HG03378 (cell line): ENCODE measurements at regions not wholly inside any gene's neighbourhood (a gene's known extent, or its start where the extent isn't known, plus 50 kb on each side); places are given as distances from the start of the nearest gene placed in this dataset.
"Not testable (repeated sequence)": the region's sequence is repeated elsewhere in the genome, so short reads cannot be mapped to it uniquely, and the experiment has no call there.

Experiments
- ATAC-seq: cut with Tn5 transposase; IDR thresholded peaks from one replicate; pipeline ENCODE4 v1.9.1; 2021; ENCODE audit warnings: mild to moderate bottlenecking, moderate library complexity; ENCODE audit not compliant: unreplicated experiment

DNA sequence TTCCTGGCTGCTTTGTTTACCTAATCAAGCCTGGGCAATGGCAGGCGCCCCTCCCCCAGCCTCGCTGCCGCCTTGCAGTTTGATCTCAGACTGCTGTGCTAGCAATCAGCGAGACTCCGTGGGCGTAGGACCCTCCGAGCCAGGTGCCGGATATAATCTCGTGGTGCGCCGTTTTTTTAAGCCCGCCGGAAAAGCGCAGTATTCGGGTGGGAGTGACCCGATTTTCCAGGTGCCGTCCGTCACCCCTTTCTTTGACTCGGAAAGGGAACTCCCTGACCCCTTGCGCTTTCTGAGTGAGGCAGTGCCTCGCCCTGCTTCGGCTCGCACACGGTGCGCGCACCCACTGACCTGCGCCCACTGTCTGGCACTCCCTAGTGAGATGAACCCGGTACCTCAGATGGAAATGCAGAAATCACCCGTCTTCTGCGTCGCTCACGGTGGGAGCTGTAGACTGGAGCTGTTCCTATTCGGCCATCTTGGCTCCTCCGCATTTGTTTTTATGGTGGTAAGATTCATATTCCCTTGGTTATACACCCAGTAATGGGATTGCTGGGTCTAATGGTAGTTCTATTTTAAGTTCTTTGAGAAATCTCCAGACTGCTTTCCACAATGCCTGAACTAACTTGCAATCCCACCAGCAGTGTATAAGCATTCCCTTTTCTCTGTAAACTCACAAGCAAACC is 652.1 kb upstream of the LRFN5 start:
- ATAC-seq, result not testable (repeated sequence)

DNA sequence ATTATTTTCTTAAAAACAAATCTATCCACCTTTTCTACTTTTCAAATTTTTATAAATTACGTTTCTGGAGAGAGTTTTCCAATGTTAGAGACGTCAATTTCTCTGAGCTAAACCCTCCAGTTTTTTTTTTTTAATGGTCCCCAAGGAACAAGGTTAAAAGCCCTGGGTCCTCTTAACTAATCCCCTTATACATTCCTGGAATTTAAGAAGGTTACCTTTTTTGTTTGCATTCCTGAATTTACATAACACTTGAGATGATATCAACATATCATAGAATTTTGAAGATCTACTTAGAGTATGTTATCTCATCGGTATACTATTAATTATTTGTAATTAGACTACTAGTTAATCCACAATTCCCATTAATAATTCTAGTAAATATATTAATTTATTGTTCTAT is 662.2 kb upstream of the LRFN5 start:
- ATAC-seq, result no peak

DNA sequence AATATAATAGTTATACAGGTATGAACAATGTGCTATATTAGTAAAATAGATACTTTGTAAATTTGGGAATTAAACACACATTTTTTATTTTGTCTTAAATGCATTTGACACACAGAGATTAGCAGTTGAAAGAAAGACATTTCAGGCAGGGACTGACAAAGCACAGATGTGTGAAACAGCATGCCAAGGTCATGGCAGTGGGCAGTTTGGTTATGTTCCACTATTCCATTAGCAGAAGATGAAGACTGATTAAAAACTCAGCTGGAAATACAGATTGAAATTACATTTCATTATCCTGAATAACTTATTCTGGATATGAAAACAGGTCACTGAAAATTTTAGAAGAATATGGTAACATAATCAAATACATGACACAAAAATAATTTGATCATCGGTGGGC is 669.8 kb upstream of the LRFN5 start:
- ATAC-seq, result no peak

DNA sequence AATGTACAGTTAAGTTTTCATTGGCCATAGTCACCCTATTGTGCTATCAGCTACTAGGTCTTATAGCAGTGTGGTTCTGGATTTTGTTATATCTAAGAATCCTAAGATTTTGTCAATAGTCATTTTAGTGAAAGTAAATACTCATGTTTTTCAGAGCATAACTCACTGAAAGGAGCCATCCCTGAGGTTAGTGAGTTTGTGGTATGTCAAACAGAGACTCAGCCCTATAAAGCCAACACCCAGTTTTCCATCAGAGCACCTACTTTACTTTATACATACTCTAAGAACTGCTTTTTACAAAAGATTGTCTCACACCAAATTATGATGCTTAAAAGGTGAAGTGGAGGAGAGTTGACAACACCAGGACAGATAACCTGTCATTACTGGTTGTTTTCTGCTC is 686.3 kb upstream of the LRFN5 start:
- ATAC-seq, result no peak

DNA sequence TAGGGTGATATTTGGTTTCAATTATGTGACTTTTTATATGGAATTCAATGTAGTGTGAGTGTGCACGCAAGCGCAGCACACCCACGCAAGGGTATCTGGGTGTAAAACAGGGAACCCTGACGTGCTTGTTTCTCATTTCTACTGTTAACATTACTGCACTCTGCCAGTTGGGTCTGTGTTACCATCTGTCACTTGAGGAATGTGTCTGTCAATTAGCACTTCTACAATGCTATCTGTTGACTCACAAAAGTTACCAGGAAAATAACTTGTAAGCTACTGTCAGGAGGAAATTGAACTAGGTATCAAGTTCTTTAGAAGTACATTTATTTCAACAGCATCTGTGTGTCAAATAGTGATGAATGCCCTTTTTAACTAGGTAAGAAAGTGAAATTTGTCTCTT is 695.5 kb upstream of the LRFN5 start:
- ATAC-seq, result no peak

DNA sequence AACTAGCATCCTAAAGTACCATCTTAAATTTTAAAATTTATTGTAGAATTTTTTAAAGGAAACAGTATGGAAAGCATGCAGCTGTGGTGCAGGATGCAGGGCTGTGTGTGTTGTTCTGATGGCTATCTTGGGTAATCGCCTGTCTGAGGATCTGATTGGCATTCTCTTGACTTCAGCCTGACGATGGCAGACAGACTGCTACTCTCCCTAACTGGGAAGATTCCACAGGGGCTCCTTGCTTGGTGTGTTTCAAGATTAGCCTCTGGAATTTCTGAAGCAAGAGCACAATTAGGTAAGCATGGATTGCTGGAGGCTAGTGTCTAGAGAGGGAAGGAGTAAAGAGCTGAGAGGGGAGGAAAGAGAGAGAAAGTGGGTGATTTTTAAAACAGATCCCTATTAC is 696.8 kb upstream of the LRFN5 start:
- no peak for ATAC-seq

DNA sequence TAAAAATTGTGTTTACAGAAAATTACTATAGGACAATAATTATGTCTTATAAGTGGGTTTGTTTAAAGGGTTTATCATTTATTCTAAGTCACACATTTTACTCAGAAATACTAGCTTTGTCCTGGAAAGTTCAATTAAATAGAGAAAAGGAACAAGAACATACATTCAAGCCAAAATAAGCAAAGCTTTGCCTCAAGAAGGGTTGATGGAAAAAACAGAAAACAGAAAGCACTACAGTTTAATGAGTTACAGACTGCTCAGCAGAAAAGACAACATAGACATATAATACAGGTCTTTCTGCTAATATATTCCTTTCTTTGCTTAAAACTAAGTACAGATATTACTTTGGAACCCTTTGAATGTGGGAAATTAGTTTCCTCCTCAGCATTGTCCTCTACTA is 703.0 kb upstream of the LRFN5 start:
- no peak for ATAC-seq

DNA sequence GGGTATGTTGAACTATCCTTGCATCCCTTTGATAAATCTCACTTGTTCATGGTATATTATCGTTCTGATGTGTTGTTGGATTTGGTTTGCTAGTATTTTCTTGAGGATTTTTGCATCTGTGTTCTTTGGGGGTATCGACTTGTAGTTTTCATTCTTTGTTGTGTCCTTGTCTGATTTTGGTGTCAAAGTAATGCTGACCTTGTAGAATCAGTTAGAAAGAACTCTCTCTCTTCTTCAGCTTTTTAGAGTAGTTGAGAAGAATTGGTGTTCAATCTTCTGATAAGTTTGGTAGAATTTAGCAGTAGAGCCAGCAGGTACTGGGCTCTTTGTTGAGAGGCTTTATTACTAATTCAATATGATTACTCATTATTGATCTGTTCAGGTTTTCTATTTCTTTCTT is 707.2 kb upstream of the LRFN5 start:
- no peak for ATAC-seq

DNA sequence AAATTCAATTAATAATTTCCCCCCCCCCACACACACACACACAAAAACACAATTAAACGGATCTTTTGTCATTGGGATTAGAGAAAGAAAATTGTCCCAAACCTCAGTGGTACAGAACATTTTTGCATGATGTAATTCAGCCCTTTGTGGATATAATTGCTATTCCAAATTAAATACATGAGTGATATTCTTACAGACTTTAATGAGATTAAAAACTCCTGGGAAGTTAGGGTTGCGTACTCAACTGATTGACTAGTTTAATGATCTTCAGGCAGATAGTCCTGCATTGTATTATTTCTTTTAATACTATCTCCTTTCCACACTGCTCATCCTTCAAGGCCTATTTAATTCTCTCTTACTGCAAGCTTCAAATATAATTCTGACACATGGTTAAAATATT is 711.8 kb upstream of the LRFN5 start:
- no peak for ATAC-seq

DNA sequence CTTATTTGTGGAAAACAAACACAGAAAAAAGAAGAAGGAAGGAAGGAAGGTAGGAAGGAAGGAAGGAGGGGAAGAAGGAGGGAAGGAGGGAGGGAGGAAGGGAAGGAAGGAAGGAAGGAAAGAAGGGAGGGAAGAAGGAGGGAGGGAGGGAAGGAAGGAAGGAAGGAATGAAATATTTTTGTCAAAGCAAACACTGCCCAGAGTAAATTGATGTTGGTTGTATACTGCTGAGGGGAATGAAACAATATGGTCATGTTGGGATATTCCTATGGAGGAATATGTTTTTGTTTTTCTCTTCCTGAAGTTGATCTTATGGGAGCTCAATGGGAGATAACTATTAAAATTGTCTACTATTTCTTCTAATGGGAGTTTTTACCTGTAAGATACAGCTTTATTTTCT is 717.5 kb upstream of the LRFN5 start:
- ATAC-seq, result no peak

DNA sequence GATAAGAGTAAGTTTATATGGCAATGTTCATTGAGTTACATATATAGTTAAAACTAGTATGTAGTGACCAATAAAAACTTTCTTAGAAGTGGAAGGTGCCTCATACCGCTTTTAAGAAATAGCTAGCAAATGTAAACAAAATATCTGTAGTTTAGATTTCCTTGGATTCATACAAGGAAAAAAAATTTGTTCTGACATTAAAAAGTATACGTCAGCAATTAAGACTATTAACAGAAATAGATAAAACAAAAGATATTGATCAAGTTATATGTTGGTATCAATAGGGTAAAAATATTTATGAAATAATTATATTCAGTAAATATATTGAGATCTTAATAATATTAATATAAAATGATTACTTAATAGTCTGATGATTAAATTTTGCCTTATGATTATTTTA is 718.8 kb upstream of the LRFN5 start:
- no peak for ATAC-seq

DNA sequence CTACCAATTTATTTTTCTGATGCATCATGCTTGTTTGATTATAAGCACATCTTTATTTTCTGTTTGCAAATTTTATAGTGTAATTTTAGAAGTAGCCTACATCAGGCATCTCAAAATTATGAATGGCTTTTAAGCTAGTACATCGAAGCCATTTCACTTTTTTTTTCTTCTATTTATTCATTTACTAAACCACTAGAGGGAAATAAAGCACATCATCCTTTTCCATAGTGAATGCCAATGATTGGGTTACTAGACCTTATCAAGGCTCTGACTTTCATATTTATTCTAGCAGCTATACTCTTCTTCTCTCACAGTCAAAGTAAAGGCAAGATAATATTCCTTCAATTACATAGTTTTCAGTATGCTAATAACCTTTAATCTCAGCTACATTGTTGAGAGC is 736.4 kb upstream of the LRFN5 start:
- ATAC-seq, result no peak

DNA sequence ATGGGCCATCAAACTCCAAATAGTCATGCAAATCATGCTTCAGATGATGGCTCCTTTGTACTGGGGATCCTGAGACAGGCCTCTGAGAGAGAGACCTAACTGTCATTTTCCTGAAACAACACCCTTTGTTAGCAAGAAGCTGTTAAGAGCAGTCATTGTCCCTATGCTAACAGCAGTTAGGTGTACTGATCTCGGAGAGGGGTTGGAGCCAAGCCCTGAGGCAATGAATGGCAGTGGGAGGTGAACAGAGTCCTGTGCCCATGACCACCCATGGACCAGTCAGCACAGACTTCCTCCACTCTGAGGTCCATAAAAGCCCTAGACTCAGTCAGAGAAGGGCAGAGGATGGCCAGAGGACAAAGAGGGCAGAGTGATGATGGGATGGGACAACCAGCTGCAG is 747.6 kb upstream of the LRFN5 start:
- no peak for ATAC-seq

DNA sequence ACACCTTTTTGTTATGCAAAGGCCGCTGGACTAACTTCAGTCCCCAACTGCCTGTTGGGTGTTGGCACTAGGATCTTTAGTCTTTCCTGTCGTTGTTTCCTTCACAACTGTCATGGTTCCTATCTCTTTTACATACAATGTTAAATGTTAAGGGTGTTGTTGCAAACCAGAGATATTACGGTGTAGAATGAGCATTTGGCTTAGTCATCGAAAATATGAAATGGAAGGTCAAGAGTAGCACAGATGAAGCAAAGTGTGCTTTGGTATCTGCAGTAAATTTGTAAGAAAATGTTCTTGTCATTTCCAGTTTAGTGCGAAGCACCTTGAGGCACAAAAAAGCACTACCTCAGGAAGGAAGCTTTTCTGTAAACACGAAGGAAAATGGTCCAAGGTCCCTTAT is 751.3 kb upstream of the LRFN5 start:
- ATAC-seq, result no peak

DNA sequence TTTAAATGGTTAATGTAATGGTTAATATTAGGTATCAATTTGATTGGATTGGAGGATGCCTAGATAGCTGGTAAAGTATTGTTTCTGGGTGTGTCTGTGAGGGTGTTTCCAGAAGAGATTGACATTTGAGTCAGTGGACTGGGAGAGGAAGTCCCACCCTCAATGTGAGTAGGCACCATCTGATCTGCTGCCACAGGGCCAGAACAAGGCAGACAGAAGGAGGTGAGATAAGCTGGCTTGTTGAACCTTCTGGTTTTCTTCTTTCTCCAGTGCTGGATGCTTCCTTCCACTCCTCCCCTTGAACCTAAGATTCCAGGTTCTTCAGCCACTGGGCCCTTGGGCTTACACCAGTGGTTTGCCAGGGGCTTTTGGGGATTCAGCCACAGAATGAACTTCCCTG is 756.5 kb upstream of the LRFN5 start:
- ATAC-seq, result no peak

DNA sequence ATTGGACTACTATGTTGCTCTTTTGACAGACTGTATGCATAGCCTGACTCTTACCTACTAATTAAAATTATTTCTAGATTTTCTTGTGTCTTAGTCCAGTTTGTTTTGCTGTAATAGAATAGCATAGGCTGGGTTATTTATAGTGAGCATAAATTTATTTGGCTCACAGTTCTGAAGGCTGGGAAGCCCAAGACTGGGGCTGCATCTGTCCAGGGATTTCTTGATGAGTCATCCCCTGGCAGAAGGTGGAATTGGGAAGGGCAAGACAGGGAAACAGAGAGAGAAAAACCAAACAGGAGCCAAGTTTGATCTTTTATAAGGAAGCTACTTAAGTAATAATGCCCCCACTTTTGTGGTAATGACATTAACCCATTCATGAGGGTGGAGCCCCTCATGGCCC is 759.2 kb upstream of the LRFN5 start:
- no peak for ATAC-seq

DNA sequence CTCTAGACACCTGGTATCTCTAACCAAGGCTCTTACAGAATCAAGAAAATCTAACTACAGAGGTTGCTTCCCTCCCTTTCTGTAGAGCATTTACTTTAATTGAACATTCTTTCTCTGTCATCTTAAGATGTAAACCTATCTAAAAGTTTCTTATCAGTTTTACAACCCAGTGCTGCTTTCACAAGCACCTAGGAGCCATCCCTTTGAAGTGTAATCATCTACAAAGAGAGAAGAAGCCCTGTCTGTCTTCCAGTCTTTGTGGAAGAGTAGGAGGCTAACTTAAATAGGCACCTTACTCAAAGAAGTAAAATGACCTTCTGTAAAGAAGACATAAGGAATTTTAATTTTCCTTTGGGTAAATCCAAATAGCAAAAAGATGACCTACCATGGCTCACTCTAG is 763.9 kb upstream of the LRFN5 start:
- ATAC-seq, result no peak

DNA sequence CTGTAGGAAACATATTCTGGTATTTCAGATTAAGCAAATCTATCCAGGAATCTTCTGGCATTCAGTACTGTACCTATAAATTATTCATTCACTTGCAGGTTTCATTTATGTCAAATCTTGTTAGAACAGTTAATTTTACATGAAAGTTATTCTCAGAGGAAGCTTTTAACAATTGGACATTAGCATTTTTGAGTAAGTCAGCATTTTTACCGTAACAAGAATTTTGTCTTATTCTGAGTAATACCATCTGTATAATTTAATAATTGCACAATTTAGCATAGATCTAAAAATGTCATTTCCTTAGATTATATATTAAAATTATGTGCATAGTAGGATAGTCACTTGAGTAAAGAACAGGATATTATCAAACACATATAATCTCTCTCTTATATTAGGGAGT is 764.8 kb upstream of the LRFN5 start:
- ATAC-seq, result no peak

DNA sequence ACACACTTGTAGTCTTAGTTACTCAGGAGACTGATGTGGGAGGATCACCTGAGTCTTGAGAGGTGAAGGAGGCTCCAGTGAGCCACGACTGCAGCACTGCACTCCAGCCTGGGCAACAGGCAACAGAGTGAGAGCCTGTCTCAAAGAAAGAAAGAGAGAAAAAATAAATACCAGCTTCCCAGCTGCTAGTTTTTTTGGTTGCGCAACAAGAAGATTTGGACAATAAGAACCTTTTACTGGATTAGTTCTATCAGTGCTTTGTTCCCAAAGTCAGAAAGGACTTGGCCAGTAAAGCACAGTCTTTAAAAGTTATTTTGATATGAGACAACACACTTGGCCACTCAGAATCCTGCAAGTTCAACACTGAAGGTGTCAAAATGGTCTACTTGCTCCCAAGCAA is 768.1 kb upstream of the LRFN5 start:
- no peak for ATAC-seq

DNA sequence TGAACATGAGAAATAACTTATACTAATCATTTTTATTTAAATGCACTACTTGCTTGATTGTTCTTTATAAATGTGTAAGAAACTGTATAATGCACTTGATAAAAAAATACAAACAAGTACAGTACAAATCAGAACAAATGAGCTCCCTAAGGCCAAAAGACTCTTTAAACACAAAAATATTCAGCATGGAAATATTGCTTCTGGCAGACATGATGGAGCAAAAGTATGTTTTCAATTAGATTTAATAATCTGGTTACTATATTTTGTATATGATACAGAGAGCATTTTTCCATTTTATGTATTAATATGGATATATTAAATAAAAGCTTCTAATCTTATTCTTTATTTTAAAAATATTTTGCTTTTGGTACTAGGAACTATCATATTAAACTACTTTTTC is 800.2 kb upstream of the LRFN5 start:
- ATAC-seq, result no peak

DNA sequence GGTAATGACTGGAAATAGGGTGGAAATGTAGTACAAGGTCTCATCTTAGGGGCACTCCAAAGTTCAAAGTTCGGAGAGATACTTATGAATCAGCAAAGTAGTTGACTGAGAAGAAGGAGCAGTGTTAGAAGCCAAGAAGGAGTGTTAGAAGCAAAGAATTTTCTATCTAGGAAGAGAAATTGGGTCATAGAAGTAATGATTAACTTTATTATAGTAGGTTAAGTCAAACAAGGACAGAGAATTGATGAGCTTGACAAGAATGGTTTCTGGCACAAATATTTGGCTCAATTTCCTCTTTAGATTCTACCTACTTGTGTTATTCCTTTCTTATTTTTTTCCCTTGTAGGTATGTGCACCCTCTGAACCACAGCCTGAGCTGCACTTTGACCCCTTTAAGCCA is 810.5 kb upstream of the LRFN5 start:
- ATAC-seq, result no peak

DNA sequence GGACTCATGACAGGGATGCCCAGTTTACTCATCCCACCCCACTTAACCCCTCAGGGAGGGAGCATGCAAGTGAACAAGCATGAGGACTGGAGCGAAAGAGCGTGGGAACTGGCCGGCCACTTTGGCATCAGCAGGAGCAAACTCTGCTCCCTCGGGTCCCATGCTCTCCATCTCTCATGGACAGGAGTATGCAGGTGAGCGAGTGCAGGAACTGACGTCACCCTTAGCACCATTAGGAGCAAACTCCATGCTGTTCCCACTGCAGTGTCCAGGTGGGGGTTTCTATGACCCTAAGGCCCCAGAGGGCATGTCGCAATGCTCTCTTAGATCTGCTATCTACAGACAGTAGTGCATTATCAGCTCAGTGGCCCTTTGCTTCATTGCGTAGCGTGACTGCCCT is 821.8 kb upstream of the LRFN5 start:
- ATAC-seq, result no peak

DNA sequence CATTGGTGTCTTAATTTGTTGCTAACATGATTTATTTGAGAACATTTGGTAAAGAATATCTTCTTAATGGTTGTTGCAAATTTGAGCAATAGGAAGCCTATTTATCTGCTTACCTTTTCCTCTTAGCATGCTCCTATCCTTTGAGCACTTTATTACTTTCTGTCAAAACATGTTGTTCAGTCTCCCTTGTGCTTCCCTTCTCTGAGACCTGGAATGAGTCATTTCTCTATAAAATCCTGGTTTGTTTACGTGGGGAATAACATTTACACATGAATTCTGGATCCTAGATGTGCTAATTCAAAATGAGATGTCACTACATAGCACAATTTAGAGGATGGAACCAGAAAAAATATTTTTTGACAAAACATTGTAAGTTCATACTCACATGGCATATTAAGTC is 844.0 kb upstream of the LRFN5 start:
- no peak for ATAC-seq

DNA sequence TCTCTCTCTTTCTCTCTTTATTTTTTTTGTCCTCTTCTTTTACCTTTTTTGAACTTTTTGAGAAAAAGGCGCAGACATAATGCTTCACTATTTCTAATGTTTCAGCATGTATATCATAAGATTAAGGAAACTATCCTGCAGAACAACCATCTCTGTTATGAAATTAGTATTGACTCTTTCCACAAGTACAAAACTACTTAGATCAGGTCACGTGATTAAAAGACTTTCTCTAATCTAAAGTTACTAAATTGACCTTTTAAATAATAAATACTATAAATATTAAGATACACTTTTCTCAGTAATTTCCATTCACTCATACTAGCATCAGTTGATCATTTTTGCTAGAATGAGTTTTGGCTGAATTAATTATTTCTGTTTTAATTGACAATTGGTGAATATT is 844.5 kb upstream of the LRFN5 start:
- no peak for ATAC-seq
